Activated naive CD4-positive, alpha-beta T cell treated with anti-CD3 and anti-CD28 coated beads, Interleukin-2, amount 50 U/mL, for 24 hours (primary cell): ENCODE measurements at regions not wholly inside any gene's neighbourhood (a gene's known extent, or its start where the extent isn't known, plus 50 kb on each side); places are given as distances from the start of the nearest gene placed in this dataset.
"Not testable (repeated sequence)": the region's sequence is repeated elsewhere in the genome, so short reads cannot be mapped to it uniquely, and the experiment has no call there.

Source experiments
- H3K27ac Mint-ChIP-seq: one replicate; pipeline ENCODE4 v1.8.0; 2021; ENCODE audit warnings: mild to moderate bottlenecking, mixed read lengths
- H3K27me3 Mint-ChIP-seq: one replicate; pipeline ENCODE4 v1.8.0; 2021; ENCODE audit warnings: mixed read lengths
- H3K36me3 Mint-ChIP-seq: one replicate; pipeline ENCODE4 v1.8.0; 2021; ENCODE audit warnings: mixed read lengths
- H3K4me1 Mint-ChIP-seq: one replicate; pipeline ENCODE4 v1.8.0; 2021; ENCODE audit warnings: mixed read lengths
- H3K4me3 Mint-ChIP-seq: one replicate; pipeline ENCODE4 v1.8.0; 2021; ENCODE audit warnings: mild to moderate bottlenecking, mixed read lengths
- H3K9me3 Mint-ChIP-seq: one replicate; pipeline ENCODE4 v1.8.0; 2021; ENCODE audit warnings: mixed read lengths

GRCh38 chr18:39460136-39460535, 1894.5 kb upstream of the CELF4 start:
- H3K4me3 Mint-ChIP-seq = no peak overlapping the region
- no peaks in the 10 kb centered on the region for H3K9me3 Mint-ChIP-seq
- no peaks in the 10 kb centered on the region for H3K36me3 Mint-ChIP-seq
- no peaks in the 10 kb centered on the region for H3K4me1 Mint-ChIP-seq
- no peak overlapping the region for H3K27ac Mint-ChIP-seq
- no peaks in the 10 kb centered on the region for H3K27me3 Mint-ChIP-seq

DNA sequence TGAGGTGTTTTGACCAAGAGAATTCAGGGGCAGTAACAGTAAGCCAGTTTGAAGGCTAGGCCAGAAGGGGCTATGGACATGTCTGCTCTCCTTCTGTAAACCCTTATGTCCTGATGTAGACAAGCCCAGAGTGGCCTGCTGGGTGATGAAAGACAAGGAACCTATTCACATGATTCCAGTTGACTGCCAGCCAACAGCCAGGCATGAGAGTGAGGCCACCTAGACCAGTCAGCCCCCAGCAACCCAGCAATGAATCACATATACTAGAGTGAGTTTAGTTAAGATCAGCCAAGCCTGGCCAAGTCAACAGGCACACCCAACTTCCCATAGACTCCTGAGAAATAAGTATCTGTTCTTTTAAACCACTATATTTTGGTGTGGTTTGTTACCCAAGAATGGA, 1889.7 kb upstream of the CELF4 start:
- Mint-ChIP-seq H3K27ac (no peak overlapping the region), H3K4me1 (no peaks in the 10 kb centered on the region), H3K9me3 (no peaks in the 10 kb centered on the region), H3K27me3 (no peaks in the 10 kb centered on the region), H3K36me3 (no peaks in the 10 kb centered on the region), H3K4me3 (no peak overlapping the region)

DNA sequence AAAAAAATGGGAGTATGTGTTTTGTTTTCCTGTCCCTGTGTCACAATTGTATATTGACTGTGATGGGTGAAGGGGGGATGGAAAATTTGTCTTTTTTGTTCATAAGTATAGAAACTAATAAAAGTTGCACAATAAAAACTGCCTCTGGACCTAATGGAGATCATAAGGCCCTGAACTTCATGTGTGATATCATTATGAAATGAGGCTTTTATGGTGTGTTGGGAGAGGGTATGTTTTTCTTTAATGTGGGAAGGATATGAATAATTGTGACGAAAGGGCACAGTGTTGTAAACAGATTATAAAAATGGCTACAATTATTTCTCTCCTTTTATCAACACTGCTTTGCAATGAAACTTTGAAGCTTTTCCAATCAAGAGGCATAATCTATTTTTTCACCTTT, 1889.3 kb upstream of the CELF4 start:
- Mint-ChIP-seq H3K27me3 (no peaks in the 10 kb centered on the region), H3K27ac (no peak overlapping the region), H3K9me3 (no peaks in the 10 kb centered on the region), H3K4me3 (no peak overlapping the region), H3K4me1 (no peaks in the 10 kb centered on the region), H3K36me3 (no peaks in the 10 kb centered on the region)

DNA sequence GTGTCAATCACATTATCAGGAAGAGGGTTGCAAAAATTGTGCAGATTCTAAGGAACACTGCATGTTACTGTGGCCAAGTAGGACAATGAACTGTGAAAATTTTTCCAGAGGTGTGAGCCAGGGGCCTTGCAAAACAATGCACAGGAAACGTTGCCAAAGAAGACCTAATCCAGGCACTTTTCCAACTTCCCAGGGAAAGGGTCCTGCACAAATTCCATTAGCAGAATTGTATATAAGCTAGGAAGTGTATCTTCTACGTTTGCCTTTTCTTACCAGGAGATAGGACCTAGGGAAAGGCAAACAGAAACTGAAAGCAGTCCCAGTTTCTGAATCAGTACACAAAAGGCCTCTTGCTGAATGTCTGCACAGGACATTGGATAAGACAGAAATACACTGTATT, 1888.3 kb upstream of the CELF4 start:
- Mint-ChIP-seq H3K4me1 (no peaks in the 10 kb centered on the region), H3K36me3 (no peaks in the 10 kb centered on the region), H3K9me3 (no peaks in the 10 kb centered on the region), H3K4me3 (no peak overlapping the region), H3K27ac (no peak overlapping the region), H3K27me3 (no peaks in the 10 kb centered on the region)

- Mint-ChIP-seq H3K27me3 (no peaks in the 10 kb centered on the region), H3K4me1 (no peaks in the 10 kb centered on the region), H3K4me3 (no peak overlapping the region), H3K9me3 (no peaks in the 10 kb centered on the region), H3K27ac (no peak overlapping the region), H3K36me3 (no peaks in the 10 kb centered on the region)
Observed at GRCh38 chr18:39453356-39453755, 1887.8 kb upstream of the CELF4 start.

DNA sequence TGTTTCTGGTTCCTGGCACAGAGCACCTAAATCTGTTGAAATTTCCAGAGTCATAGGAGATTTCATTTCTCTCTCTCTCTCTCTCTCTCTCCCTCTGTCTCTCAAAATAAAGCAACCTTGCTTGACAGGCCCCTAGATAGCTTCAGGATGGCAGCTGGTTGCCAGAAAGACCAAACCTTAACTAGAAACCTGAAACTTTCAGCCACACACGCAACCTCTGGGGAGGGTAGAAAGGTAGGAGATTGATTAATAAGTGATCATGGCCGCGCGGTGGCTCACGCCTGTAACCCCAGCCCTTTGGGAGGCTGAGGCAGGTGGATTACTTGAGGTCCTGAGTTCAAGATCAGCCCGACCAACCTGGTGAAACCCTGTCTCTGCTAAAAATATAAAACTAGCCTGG, 1885.4 kb upstream of the CELF4 start:
- Mint-ChIP-seq H3K4me3 (no peak overlapping the region), H3K4me1 (no peaks in the 10 kb centered on the region), H3K9me3 (no peaks in the 10 kb centered on the region), H3K36me3 (no peaks in the 10 kb centered on the region), H3K27me3 (no peaks in the 10 kb centered on the region), H3K27ac (no peak overlapping the region)

- Mint-ChIP-seq H3K4me3 (no peak overlapping the region), H3K27ac (no peak overlapping the region), H3K36me3 (no peaks in the 10 kb centered on the region), H3K27me3 (no peaks in the 10 kb centered on the region), H3K4me1 (no peaks in the 10 kb centered on the region), H3K9me3 (peaks cover 9% of the 10 kb centered on the region)
Observed at GRCh38 chr18:39449566-39449965, 1884.0 kb upstream of the CELF4 start.

- Mint-ChIP-seq H3K4me1 (no peaks in the 10 kb centered on the region), H3K27me3 (no peaks in the 10 kb centered on the region), H3K27ac (no peak overlapping the region), H3K9me3 (peaks cover 11% of the 10 kb centered on the region), H3K36me3 (no peaks in the 10 kb centered on the region), H3K4me3 (no peak overlapping the region)
Observed at GRCh38 chr18:39448942-39449341, 1883.3 kb upstream of the CELF4 start.

- not testable (repeated sequence) for H3K27me3 Mint-ChIP-seq, H3K36me3 Mint-ChIP-seq, H3K27ac Mint-ChIP-seq, H3K4me1 Mint-ChIP-seq, H3K4me3 Mint-ChIP-seq
- H3K9me3 Mint-ChIP-seq = peaks cover 11% of the 10 kb centered on the region
Observed at GRCh38 chr18:39444957-39445356, 1879.4 kb upstream of the CELF4 start.

GRCh38 chr18:39441648-39442047, 1876.0 kb upstream of the CELF4 start:
- no peak overlapping the region for H3K27ac Mint-ChIP-seq

DNA sequence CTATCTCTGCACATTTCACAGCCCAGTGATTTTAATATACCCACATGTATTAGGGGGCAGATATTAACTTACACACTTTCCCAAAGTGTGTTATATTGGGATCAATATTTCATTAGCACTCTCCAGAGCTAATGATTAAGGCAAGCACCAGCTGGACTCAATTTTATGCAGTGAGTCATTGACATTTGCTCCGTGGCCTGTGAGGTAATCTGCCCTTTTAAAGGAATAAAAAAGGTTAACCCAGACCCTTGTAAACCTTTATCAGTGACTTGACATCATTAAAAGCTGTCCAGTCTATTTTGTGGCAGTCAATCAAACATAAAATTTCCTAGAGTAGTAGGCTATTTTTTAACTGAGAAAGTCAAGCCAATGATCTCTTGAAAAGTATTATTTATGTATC, 1870.4 kb upstream of the CELF4 start:
- no peaks in the 10 kb centered on the region for H3K36me3 Mint-ChIP-seq
- no peaks in the 10 kb centered on the region for H3K27me3 Mint-ChIP-seq
- H3K4me3 Mint-ChIP-seq = no peak overlapping the region
- no peak overlapping the region for H3K27ac Mint-ChIP-seq
- H3K4me1 Mint-ChIP-seq = no peaks in the 10 kb centered on the region
- H3K9me3 Mint-ChIP-seq = peaks cover 21% of the 10 kb centered on the region

More at GRCh38 chr18:39441648-39442047, 1876.0 kb upstream of the CELF4 start:
- Mint-ChIP-seq H3K36me3 (no peaks in the 10 kb centered on the region), H3K27me3 (no peaks in the 10 kb centered on the region), H3K4me1 (no peaks in the 10 kb centered on the region), H3K9me3 (peaks cover 21% of the 10 kb centered on the region), H3K4me3 (no peak overlapping the region)

- Mint-ChIP-seq H3K36me3 (no peaks in the 10 kb centered on the region), H3K9me3 (peaks cover 21% of the 10 kb centered on the region), H3K4me3 (no peak overlapping the region), H3K27ac (no peak overlapping the region), H3K4me1 (no peaks in the 10 kb centered on the region), H3K27me3 (no peaks in the 10 kb centered on the region)
Observed at GRCh38 chr18:39435209-39435608, 1869.6 kb upstream of the CELF4 start.

- no peaks in the 10 kb centered on the region for H3K27me3 Mint-ChIP-seq
- no peak overlapping the region for H3K27ac Mint-ChIP-seq
- no peaks in the 10 kb centered on the region for H3K36me3 Mint-ChIP-seq
- no peaks in the 10 kb centered on the region for H3K4me1 Mint-ChIP-seq
- H3K9me3 Mint-ChIP-seq = peaks cover 25% of the 10 kb centered on the region
- no peak overlapping the region for H3K4me3 Mint-ChIP-seq
Observed at GRCh38 chr18:39434223-39434920, 1868.8 kb upstream of the CELF4 start.

GRCh38 chr18:39425172-39425850, 1859.7 kb upstream of the CELF4 start:
- no peak overlapping the region for H3K27ac Mint-ChIP-seq
- no peaks in the 10 kb centered on the region for H3K27me3 Mint-ChIP-seq
- no peak overlapping the region for H3K4me3 Mint-ChIP-seq
- H3K36me3 Mint-ChIP-seq = no peaks in the 10 kb centered on the region
- H3K9me3 Mint-ChIP-seq = peaks cover 18% of the 10 kb centered on the region
- no peaks in the 10 kb centered on the region for H3K4me1 Mint-ChIP-seq

- Mint-ChIP-seq H3K9me3 (peaks cover 13% of the 10 kb centered on the region), H3K36me3 (no peaks in the 10 kb centered on the region), H3K27ac (no peak overlapping the region)
Observed at GRCh38 chr18:39424261-39424660, 1858.7 kb upstream of the CELF4 start.

GRCh38 chr18:39421276-39421675, 1855.7 kb upstream of the CELF4 start:
- Mint-ChIP-seq H3K4me3 (no peak overlapping the region), H3K9me3 (peaks cover 9% of the 10 kb centered on the region), H3K27ac (no peak overlapping the region), H3K27me3 (no peaks in the 10 kb centered on the region), H3K4me1 (no peaks in the 10 kb centered on the region), H3K36me3 (no peaks in the 10 kb centered on the region)

More at GRCh38 chr18:39424261-39424660, 1858.7 kb upstream of the CELF4 start:
- no peaks in the 10 kb centered on the region for H3K27me3 Mint-ChIP-seq
- no peak overlapping the region for H3K4me3 Mint-ChIP-seq
- no peaks in the 10 kb centered on the region for H3K4me1 Mint-ChIP-seq

DNA sequence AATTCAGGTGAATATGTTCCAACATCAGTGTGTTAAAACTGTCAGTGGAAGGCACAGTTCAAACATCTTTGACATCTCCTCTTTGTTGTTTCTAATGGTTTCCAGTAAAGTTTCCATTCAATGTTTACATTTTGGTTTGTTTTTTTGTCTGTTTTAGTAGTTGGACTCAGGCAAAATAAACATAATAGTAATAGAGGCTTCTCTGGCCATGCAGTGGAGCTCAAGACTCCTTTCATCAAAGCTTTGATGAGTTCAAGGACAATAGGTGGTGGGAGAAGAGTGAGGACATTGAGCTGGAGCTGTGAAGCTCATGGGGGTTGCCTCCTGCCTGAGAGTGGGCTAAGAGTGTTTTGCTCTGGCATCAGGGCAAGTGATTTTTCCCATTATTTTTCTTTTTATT, 1853.7 kb upstream of the CELF4 start:
- Mint-ChIP-seq H3K9me3 (peaks cover 9% of the 10 kb centered on the region), H3K4me3 (no peak overlapping the region), H3K4me1 (no peaks in the 10 kb centered on the region), H3K27ac (no peak overlapping the region), H3K27me3 (no peaks in the 10 kb centered on the region), H3K36me3 (no peaks in the 10 kb centered on the region)
